ENCODE measurements at regions not wholly inside any gene's neighbourhood (a gene's known extent, or its start where the extent isn't known, plus 50 kb on each side); places are given as distances from the start of the nearest gene placed in this dataset.

DNA sequence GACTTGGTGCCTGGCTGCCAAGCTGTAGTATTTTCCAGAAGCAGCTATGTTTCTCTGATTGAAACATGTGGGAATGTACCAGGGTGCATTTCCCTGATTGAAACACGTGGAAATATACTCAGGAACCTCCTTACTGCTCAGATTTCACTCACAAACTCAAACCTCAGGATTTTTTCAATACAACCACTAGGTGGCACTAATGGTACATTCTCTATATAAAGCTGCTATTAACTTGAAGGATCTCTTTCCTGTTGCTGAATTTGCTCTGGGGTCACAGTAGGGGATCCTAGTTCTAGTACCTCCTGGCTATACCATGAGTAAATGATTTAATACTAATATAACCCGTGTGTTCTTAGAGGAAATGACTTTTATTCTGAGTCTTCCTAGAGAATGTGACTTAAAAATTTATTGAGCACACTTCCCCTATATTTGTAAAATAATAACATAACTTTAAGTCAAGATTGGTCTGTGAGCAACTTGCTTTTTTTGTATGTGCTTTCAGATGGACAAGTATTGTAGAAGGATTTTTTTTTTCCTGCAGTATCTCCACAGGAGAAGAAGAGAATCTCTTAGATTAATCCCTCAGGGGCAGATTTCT, 173.8 kb upstream of the MIS18BP1 start:
- H3K4me3 Mint-ChIP-seq (ENCODE audit: unreplicated experiment) = no peak overlapping the region
- DNase-seq = no peak
- H3K4me1 Mint-ChIP-seq (ENCODE audit: low read depth, unreplicated experiment) = no peaks in the 10 kb centered on the region
- H3K27me3 Mint-ChIP-seq (ENCODE audit: unreplicated experiment) = no peaks in the 10 kb centered on the region
- TF ChIP-seq, protein P1, sequence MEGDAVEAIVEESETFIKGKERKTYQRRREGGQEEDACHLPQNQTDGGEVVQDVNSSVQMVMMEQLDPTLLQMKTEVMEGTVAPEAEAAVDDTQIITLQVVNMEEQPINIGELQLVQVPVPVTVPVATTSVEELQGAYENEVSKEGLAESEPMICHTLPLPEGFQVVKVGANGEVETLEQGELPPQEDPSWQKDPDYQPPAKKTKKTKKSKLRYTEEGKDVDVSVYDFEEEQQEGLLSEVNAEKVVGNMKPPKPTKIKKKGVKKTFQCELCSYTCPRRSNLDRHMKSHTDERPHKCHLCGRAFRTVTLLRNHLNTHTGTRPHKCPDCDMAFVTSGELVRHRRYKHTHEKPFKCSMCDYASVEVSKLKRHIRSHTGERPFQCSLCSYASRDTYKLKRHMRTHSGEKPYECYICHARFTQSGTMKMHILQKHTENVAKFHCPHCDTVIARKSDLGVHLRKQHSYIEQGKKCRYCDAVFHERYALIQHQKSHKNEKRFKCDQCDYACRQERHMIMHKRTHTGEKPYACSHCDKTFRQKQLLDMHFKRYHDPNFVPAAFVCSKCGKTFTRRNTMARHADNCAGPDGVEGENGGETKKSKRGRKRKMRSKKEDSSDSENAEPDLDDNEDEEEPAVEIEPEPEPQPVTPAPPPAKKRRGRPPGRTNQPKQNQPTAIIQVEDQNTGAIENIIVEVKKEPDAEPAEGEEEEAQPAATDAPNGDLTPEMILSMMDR (IDR thresholded peaks at IDR 0.05; ENCODE audit: partially characterized antibody, unreplicated experiment) = peak; percentile 85
- H3K27ac Mint-ChIP-seq (ENCODE audit: unreplicated experiment) = no peak overlapping the region
- no peaks in the 10 kb centered on the region for H3K9me3 Mint-ChIP-seq (ENCODE audit: unreplicated experiment)
- no peaks in the 10 kb centered on the region for H3K36me3 Mint-ChIP-seq (ENCODE audit: unreplicated experiment)

DNA sequence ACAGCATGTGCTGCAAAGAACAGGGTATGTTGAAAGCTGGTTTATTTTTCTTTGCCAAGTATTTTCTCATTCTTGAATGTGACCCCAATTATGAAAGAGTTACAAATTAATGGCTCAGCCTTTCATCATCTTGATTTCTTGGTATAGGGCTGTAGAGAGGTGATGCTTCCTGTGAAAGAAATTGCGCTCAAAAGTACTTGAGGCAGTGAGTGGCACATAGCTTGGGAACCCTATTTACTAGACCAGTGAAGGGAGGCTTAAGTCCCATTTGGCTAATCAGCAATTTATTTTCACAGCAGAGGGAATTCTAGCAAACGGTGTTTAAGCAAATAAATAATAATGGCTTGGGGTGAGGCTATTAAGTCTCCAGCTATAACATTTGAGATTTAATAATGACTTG, 153.9 kb upstream of the MIS18BP1 start:
- no peak overlapping the region for H3K4me3 Mint-ChIP-seq (ENCODE audit: unreplicated experiment)
- H3K9me3 Mint-ChIP-seq (ENCODE audit: unreplicated experiment) = peaks cover 2% of the 10 kb centered on the region
- no peak for DNase-seq
- H3K4me1 Mint-ChIP-seq (ENCODE audit: low read depth, unreplicated experiment) = no peaks in the 10 kb centered on the region
- H3K27ac Mint-ChIP-seq (ENCODE audit: unreplicated experiment) = no peak overlapping the region
- no peaks in the 10 kb centered on the region for H3K27me3 Mint-ChIP-seq (ENCODE audit: unreplicated experiment)
- TF ChIP-seq, protein P1 (IDR thresholded peaks at IDR 0.05; ENCODE audit: partially characterized antibody, unreplicated experiment) = no peak
- H3K36me3 Mint-ChIP-seq (ENCODE audit: unreplicated experiment) = peaks cover 9% of the 10 kb centered on the region

DNA sequence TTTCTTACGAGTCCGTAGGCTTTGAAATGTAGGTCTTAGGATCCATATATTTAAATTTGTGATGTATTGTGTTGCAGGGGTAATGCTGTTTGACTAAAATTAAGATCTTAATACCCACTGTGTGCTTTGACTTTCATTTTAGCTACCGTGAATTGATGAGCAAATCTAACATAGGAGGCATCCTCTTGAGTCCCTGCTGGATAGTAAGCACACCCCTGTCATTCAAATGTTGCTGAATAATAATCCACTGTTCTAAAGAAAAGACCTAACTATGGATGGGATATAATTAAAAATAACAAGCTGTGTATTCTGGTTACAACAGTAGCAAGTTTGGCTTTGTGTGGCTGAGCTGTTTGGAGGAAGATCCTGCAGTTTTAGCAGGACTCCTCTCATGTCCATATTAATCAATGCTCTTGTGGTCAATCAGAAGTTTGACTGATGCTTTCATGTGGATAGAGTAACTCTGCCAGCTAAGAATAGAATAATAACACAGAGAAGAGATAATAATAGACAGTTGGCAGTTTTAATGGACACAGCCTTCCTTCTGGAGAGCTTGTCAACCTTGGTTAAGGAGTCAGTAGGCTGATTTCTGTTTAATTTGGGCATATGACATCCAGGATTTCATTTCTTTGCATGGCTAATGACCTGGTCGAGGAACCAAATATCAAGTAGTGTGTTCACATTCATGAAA, 148.1 kb upstream of the MIS18BP1 start:
- H3K4me3 Mint-ChIP-seq (ENCODE audit: unreplicated experiment) = no peak overlapping the region
- H3K9me3 Mint-ChIP-seq (ENCODE audit: unreplicated experiment) = no peaks in the 10 kb centered on the region
- H3K36me3 Mint-ChIP-seq (ENCODE audit: unreplicated experiment) = no peaks in the 10 kb centered on the region
- no peaks in the 10 kb centered on the region for H3K4me1 Mint-ChIP-seq (ENCODE audit: low read depth, unreplicated experiment)
- no peak for DNase-seq
- peaks cover 1% of the 10 kb centered on the region for H3K27me3 Mint-ChIP-seq (ENCODE audit: unreplicated experiment)
- TF ChIP-seq, protein P1 (IDR thresholded peaks at IDR 0.05; ENCODE audit: partially characterized antibody, unreplicated experiment) = no peak
- H3K27ac Mint-ChIP-seq (ENCODE audit: unreplicated experiment) = no peak overlapping the region

DNA sequence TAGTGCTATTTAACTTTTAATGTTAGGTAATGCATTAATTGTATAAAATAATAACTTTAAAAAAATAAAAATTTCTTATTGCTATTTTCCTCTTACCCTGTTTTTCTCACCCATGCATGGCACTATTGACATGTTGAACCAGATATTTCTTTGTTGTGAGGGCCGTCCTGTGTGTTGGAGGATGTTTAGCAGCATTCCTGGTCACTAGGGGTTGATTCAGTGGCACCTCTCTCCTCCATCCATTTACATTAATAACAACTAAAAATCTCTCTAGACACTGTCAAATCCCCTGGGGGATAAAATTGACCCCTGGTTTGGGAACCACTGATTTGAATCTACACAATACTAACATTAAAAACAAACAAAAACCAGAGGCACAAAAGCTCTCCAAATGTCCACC, 147.5 kb upstream of the MIS18BP1 start:
- H3K4me1 Mint-ChIP-seq (ENCODE audit: low read depth, unreplicated experiment) = no peaks in the 10 kb centered on the region
- H3K4me3 Mint-ChIP-seq (ENCODE audit: unreplicated experiment) = no peak overlapping the region
- H3K27ac Mint-ChIP-seq (ENCODE audit: unreplicated experiment) = no peak overlapping the region
- TF ChIP-seq, protein P1 (IDR thresholded peaks at IDR 0.05; ENCODE audit: partially characterized antibody, unreplicated experiment) = no peak
- H3K9me3 Mint-ChIP-seq (ENCODE audit: unreplicated experiment) = no peaks in the 10 kb centered on the region
- peaks cover 1% of the 10 kb centered on the region for H3K27me3 Mint-ChIP-seq (ENCODE audit: unreplicated experiment)
- DNase-seq = no peak
- no peaks in the 10 kb centered on the region for H3K36me3 Mint-ChIP-seq (ENCODE audit: unreplicated experiment)

DNA sequence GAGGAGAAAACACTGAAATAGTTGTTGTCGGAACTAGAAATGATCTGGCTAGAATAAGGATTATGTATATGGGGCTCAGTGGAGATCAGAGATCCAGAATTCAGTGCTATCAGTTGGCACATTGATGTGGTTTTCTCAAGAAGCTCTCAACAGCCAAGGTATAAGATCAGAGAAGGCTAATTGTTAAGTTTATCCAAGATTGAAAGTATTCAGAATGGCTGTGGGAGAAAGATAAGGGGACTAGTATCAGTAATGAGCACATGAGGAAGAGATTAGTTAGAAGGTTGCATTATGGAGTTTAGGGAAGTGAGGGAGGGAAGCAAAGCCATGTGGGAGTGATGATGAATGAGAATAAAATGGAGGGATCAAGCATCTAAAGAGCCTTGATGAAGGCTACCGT, 128.1 kb upstream of the MIS18BP1 start:
- DNase-seq = no peak
- Mint-ChIP-seq H3K36me3 (ENCODE audit: unreplicated experiment) (peaks cover 4% of the 10 kb centered on the region), H3K27ac (ENCODE audit: unreplicated experiment) (no peak overlapping the region), H3K4me1 (ENCODE audit: low read depth, unreplicated experiment) (peaks cover 3% of the 10 kb centered on the region), H3K9me3 (ENCODE audit: unreplicated experiment) (peaks cover 2% of the 10 kb centered on the region), H3K27me3 (ENCODE audit: unreplicated experiment) (no peaks in the 10 kb centered on the region), H3K4me3 (ENCODE audit: unreplicated experiment) (no peak overlapping the region)
- TF ChIP-seq, protein P1 (IDR thresholded peaks at IDR 0.05; ENCODE audit: partially characterized antibody, unreplicated experiment) = no peak
